Mucosa of gallbladder (tissue), 1 donor: ENCODE measurements at regions not wholly inside any gene's neighbourhood (a gene's known extent, or its start where the extent isn't known, plus 50 kb on each side); places are given as distances from the start of the nearest gene placed in this dataset.
A peak's percentile ranks its signal among the peaks of the same experiment; 100 is the strongest.
"Not testable (repeated sequence)": the region's sequence is repeated elsewhere in the genome, so short reads cannot be mapped to it uniquely, and the experiment has no call there.

ENCODE experiments used
- DNase-seq: peaks from one replicate; pipeline ENCODE4 v3.0.0-alpha.2; 2020; ENCODE audit warnings: low spot score
- donor health status: DM: no; HTN: no; CAD: no.

- no peak for DNase-seq
These were observed 72.5 kb downstream of the LHX2 start for GRCh38 chr9:124084087-124084486.

- no peak for DNase-seq
These were observed 75.7 kb downstream of the LHX2 start for GRCh38 chr9:124087226-124087625.

GRCh38 chr9:124088476-124088837 lies 76.9 kb downstream of the LHX2 start:
- no peak for DNase-seq

- DNase-seq, result not testable (repeated sequence)
These were observed 78.3 kb downstream of the LHX2 start for GRCh38 chr9:124089631-124090488.

- no peak for DNase-seq
These were observed 86.8 kb downstream of the LHX2 start for GRCh38 chr9:124098141-124098905.

- no peak for DNase-seq
These were observed 88.3 kb downstream of the LHX2 start for GRCh38 chr9:124099860-124100259.

- no peak for DNase-seq
These were observed 89.8 kb downstream of the LHX2 start for GRCh38 chr9:124101215-124101968.

GRCh38 chr9:124101969-124102345 lies 90.4 kb downstream of the LHX2 start:
- DNase-seq, result no peak

GRCh38 chr9:124102363-124102762 lies 90.8 kb downstream of the LHX2 start:
- no peak for DNase-seq

GRCh38 chr9:124105266-124105665 lies 93.7 kb downstream of the LHX2 start:
- no peak for DNase-seq

GRCh38 chr9:124108216-124108615 lies 96.6 kb downstream of the LHX2 start:
- DNase-seq, result no peak

- DNase-seq, result peak; percentile 68
These were observed 98.8 kb downstream of the LHX2 start for GRCh38 chr9:124110307-124110915.

GRCh38 chr9:124116683-124117363 lies 105.3 kb downstream of the LHX2 start:
- no peak for DNase-seq

GRCh38 chr9:124118894-124119293 lies 107.3 kb downstream of the LHX2 start:
- DNase-seq, result no peak

- no peak for DNase-seq
These were observed 108.7 kb downstream of the LHX2 start for GRCh38 chr9:124120272-124120671.

GRCh38 chr9:124121725-124122124 lies 110.2 kb downstream of the LHX2 start:
- no peak for DNase-seq

GRCh38 chr9:124122321-124122720 lies 110.8 kb downstream of the LHX2 start:
- no peak for DNase-seq

- no peak for DNase-seq
These were observed 111.4 kb downstream of the LHX2 start for GRCh38 chr9:124122813-124123462.

GRCh38 chr9:124123621-124124020 lies 112.1 kb downstream of the LHX2 start:
- DNase-seq, result not testable (repeated sequence)

- DNase-seq, result no peak
These were observed 113.4 kb downstream of the LHX2 start for GRCh38 chr9:124124729-124125650.
